ENCODE measurements at regions not wholly inside any gene's neighbourhood (a gene's known extent, or its start where the extent isn't known, plus 50 kb on each side); places are given as distances from the start of the nearest gene placed in this dataset.

DNA sequence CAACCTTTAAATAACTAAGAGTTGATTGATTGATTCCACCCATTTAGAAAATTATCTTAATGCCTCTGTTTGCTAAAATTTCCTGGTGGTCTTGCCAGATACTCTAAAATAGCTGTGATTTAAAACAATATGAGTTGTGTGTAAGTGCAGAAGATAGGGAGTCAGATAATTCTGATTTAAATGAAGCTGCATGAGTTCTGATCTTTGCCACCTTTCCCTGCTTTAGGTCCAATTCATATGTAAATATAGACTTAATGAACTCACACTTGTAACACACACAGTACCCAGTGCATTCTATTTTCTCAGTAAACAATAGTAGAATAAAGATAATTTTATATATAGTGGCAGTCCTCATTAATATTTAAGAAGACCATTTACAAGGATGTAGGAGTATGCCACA lies 981.8 kb downstream of the SLITRK1 start:
- Mint-ChIP-seq H3K4me1 (ENCODE audit: insufficient read depth, unreplicated experiment) (no peaks in the 10 kb centered on the region), H3K36me3 (ENCODE audit: insufficient read depth, unreplicated experiment) (no peaks in the 10 kb centered on the region), H3K27me3 (ENCODE audit: insufficient read depth, unreplicated experiment) (no peaks in the 10 kb centered on the region), H3K27ac (ENCODE audit: low read depth, unreplicated experiment) (no peak overlapping the region), H3K4me3 (ENCODE audit: unreplicated experiment) (no peak overlapping the region), H3K9me3 (ENCODE audit: unreplicated experiment) (no peaks in the 10 kb centered on the region)
- intact Hi-C loops (cut with micrococcal nuclease): no loop called here
- DNase-seq (ENCODE audit: unreplicated experiment): no peak
- ChIA-PET POLR2A (no interaction called here), CTCF (no interaction called here)
- TF ChIP-seq, protein P1, sequence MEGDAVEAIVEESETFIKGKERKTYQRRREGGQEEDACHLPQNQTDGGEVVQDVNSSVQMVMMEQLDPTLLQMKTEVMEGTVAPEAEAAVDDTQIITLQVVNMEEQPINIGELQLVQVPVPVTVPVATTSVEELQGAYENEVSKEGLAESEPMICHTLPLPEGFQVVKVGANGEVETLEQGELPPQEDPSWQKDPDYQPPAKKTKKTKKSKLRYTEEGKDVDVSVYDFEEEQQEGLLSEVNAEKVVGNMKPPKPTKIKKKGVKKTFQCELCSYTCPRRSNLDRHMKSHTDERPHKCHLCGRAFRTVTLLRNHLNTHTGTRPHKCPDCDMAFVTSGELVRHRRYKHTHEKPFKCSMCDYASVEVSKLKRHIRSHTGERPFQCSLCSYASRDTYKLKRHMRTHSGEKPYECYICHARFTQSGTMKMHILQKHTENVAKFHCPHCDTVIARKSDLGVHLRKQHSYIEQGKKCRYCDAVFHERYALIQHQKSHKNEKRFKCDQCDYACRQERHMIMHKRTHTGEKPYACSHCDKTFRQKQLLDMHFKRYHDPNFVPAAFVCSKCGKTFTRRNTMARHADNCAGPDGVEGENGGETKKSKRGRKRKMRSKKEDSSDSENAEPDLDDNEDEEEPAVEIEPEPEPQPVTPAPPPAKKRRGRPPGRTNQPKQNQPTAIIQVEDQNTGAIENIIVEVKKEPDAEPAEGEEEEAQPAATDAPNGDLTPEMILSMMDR (IDR thresholded peaks at IDR 0.05; ENCODE audit: unreplicated experiment): no peak
- no TSS peak for BruUV-seq (replicated peaks)

DNA sequence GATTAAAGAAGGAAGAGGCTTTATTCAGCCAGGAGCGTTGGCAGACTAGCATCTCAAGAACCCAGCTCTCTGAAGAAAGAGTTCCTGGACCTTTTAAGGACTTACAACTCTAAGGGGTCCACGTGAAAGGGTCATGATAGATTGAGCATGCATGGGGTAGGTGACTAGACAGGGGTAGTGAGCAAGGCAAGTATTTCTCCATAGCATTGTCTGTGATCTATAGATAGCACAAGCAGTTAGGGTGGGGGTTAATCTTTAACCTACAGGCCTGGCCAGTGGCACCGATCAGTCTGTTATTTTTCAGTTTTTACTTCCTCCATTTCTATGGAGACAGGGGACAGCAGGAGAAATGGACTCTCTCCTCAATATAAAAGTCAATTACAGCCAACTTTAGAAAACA lies 983.7 kb downstream of the SLITRK1 start:
- Mint-ChIP-seq H3K9me3 (ENCODE audit: unreplicated experiment) (no peaks in the 10 kb centered on the region), H3K4me1 (ENCODE audit: insufficient read depth, unreplicated experiment) (no peaks in the 10 kb centered on the region), H3K27me3 (ENCODE audit: insufficient read depth, unreplicated experiment) (no peaks in the 10 kb centered on the region), H3K36me3 (ENCODE audit: insufficient read depth, unreplicated experiment) (no peaks in the 10 kb centered on the region), H3K27ac (ENCODE audit: low read depth, unreplicated experiment) (no peak overlapping the region), H3K4me3 (ENCODE audit: unreplicated experiment) (no peak overlapping the region)
- BruUV-seq (replicated peaks): no TSS peak
- ChIA-PET POLR2A (no interaction called here), CTCF (no interaction called here)
- TF ChIP-seq, protein P1 (IDR thresholded peaks at IDR 0.05; ENCODE audit: unreplicated experiment): no peak
- no peak for DNase-seq (ENCODE audit: unreplicated experiment)
- intact Hi-C loops (cut with micrococcal nuclease): no loop called here

DNA sequence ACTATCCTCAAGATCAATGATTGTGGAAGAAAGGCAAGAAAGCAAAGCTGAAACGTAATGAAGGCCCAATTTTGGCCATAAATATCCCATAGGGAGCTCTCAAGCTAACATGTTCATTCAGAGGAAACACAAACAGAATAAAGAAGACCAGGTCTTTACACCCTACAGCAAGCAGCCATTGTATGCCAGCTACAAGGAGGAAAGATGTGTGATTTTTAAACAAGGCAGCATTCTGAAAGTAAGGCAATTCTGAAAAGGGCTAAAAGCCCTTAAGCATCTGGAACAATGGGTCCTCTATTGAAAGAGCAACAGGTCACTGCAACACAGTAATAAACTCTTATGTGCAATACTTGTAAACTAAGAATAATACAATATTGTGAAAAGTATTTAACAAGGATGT lies 1002.4 kb downstream of the SLITRK1 start:
- intact Hi-C loops (cut with micrococcal nuclease): no loop called here

DNA sequence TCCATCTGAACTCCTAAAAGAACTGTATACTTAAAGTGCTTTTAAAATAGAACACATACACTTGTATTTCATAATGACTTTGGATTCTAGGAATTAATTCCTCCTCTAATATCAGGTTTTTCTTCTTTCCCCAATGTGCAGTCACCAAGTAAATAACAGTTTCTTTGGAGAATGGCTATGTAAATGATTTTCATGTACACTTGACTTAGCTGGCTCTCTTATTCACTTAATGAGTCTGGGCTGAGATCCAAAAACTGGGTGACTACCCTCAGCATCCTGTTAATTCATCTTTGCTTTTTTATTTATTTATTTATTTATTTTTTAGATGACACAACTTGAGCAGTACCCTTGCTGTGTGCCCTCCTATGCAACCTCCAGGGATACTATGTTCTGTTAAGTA lies 1003.7 kb downstream of the SLITRK1 start:
- POLR2A ChIA-PET: no interaction called here
- Mint-ChIP-seq H3K27ac (ENCODE audit: low read depth, unreplicated experiment) (no peak overlapping the region), H3K4me3 (ENCODE audit: unreplicated experiment) (no peak overlapping the region), H3K27me3 (ENCODE audit: insufficient read depth, unreplicated experiment) (no peaks in the 10 kb centered on the region), H3K9me3 (ENCODE audit: unreplicated experiment) (no peaks in the 10 kb centered on the region), H3K4me1 (ENCODE audit: insufficient read depth, unreplicated experiment) (no peaks in the 10 kb centered on the region), H3K36me3 (ENCODE audit: insufficient read depth, unreplicated experiment) (no peaks in the 10 kb centered on the region)
- BruUV-seq (replicated peaks): no TSS peak
- DNase-seq (ENCODE audit: unreplicated experiment): peak; percentile 56
- CTCF ChIA-PET: no interaction called here
- intact Hi-C loops (cut with micrococcal nuclease): no loop called here
- TF ChIP-seq, protein P1 (IDR thresholded peaks at IDR 0.05; ENCODE audit: unreplicated experiment): no peak

More for the DNA sequence above, 1002.4 kb downstream of the SLITRK1 start:
- Mint-ChIP-seq H3K27me3 (ENCODE audit: insufficient read depth, unreplicated experiment) (no peaks in the 10 kb centered on the region), H3K36me3 (ENCODE audit: insufficient read depth, unreplicated experiment) (no peaks in the 10 kb centered on the region), H3K27ac (ENCODE audit: low read depth, unreplicated experiment) (no peak overlapping the region), H3K4me3 (ENCODE audit: unreplicated experiment) (no peak overlapping the region), H3K9me3 (ENCODE audit: unreplicated experiment) (no peaks in the 10 kb centered on the region), H3K4me1 (ENCODE audit: insufficient read depth, unreplicated experiment) (no peaks in the 10 kb centered on the region)
- ChIA-PET POLR2A (interaction anchor here (0.6 kb wide), 1 partner anchor 877 kb away, joined by 4 read pairs; no protein-coding TSS in a partner anchor), CTCF (interaction anchor here (0.5 kb wide), 1 partner anchor 161 kb away, joined by 3 read pairs; no protein-coding TSS in a partner anchor)
- no peak for DNase-seq (ENCODE audit: unreplicated experiment)
- no TSS peak for BruUV-seq (replicated peaks)
- TF ChIP-seq, protein P1 (IDR thresholded peaks at IDR 0.05; ENCODE audit: unreplicated experiment): no peak
